ENCODE measurements at regions not wholly inside any gene's neighbourhood (a gene's known extent, or its start where the extent isn't known, plus 50 kb on each side); places are given as distances from the start of the nearest gene placed in this dataset.

DNA sequence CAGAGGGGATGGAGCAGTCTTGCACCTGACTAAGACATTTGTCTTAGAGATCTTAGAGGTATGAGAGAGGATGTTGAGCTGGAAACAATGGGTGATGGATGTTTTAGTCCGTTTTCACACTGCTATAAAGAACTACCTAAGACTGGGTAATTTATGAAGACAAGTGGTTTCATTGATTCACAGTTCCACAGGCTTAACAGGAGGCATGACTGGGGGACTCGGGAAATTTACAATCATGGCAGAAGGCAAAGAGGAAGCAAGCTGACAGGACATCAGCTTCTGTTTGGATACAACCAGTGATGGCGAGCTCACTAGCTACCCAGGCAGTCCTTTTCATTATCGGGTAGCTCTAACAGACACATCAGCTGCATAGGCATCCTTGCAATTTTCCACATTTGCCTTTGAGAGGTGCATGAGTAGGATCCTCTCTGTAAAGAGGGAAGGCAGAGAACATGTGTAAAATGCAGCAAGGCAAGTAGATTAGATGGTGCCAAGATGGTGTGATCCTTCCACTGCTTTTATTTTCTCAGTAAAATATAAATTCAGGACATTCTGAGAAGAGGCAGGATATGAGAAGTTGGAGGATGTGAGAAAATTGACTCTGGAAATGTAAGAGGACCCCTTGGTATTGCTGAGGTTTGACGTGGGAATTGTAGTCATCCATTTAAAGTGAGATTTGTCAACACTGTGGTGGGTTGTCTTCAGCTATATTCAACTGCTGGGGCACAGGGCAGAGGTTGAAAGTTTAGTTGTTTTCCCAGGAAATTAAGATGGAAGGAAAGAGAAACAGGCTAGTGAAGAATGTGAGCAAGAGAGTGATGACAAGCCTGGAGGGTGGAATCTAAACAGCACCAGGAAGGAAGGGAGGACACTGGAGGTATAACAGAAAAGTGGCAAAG, 1140.0 kb upstream of the AUTS2 start:
- TF ChIP-seq CTCF (conservative IDR thresholded peaks at IDR 0.05): no peak
- H3K27me3 Mint-ChIP-seq (ENCODE audit: low read depth): peaks cover 15% of the 10 kb centered on the region
- peak overlapping the region; percentile 14 for H3K27ac Mint-ChIP-seq (ENCODE audit: unreplicated experiment)
- no peak for DNase-seq (ENCODE audit: low read depth, low spot score)
- no peaks in the 10 kb centered on the region for H3K4me1 Mint-ChIP-seq
- peaks cover 5% of the 10 kb centered on the region for H3K9me3 Mint-ChIP-seq
- H3K36me3 Mint-ChIP-seq (ENCODE audit: low read depth): no peaks in the 10 kb centered on the region
- no peak overlapping the region for H3K4me3 Mint-ChIP-seq

GRCh38 chr7:68461430-68461829, 1136.8 kb upstream of the AUTS2 start:
- Mint-ChIP-seq H3K4me1 (no peaks in the 10 kb centered on the region), H3K27me3 (ENCODE audit: low read depth) (peaks cover 22% of the 10 kb centered on the region), H3K36me3 (ENCODE audit: low read depth) (no peaks in the 10 kb centered on the region), H3K27ac (ENCODE audit: unreplicated experiment) (no peak overlapping the region), H3K9me3 (peaks cover 5% of the 10 kb centered on the region), H3K4me3 (no peak overlapping the region)
- no peak for DNase-seq (ENCODE audit: low read depth, low spot score)
- no peak for TF ChIP-seq CTCF (conservative IDR thresholded peaks at IDR 0.05)

- H3K9me3 Mint-ChIP-seq: no peaks in the 10 kb centered on the region
- no peak overlapping the region for H3K27ac Mint-ChIP-seq (ENCODE audit: unreplicated experiment)
- DNase-seq (ENCODE audit: low read depth, low spot score): no peak
- no peak overlapping the region for H3K4me3 Mint-ChIP-seq
- no peak for TF ChIP-seq CTCF (conservative IDR thresholded peaks at IDR 0.05)
- H3K27me3 Mint-ChIP-seq (ENCODE audit: low read depth): peaks cover 21% of the 10 kb centered on the region
- no peaks in the 10 kb centered on the region for H3K36me3 Mint-ChIP-seq (ENCODE audit: low read depth)
- no peaks in the 10 kb centered on the region for H3K4me1 Mint-ChIP-seq
Observed at GRCh38 chr7:68470836-68471435, 1127.3 kb upstream of the AUTS2 start.

DNA sequence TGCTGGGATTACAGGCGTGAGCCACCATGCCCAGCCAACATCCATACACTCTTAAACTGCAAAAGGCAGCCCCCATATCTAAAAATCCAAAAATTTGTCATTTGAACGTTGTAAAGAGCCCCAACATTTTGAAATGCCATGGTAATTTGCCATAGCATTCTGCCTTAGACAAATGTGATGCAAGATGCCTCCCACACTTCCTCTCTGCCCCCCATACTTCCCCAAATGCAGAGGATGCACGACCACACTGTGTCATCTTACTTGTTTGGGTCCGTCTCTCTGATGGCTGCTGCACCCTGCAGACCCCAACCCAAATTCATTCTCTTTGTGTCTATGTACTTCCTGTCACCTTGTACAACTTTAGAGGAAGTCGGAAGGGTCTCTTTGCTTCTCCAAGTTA, 1125.6 kb upstream of the AUTS2 start:
- peaks cover 17% of the 10 kb centered on the region for H3K27me3 Mint-ChIP-seq (ENCODE audit: low read depth)
- H3K27ac Mint-ChIP-seq (ENCODE audit: unreplicated experiment): no peak overlapping the region
- H3K9me3 Mint-ChIP-seq: no peaks in the 10 kb centered on the region
- no peaks in the 10 kb centered on the region for H3K4me1 Mint-ChIP-seq
- H3K36me3 Mint-ChIP-seq (ENCODE audit: low read depth): no peaks in the 10 kb centered on the region
- DNase-seq (ENCODE audit: low read depth, low spot score): no peak
- H3K4me3 Mint-ChIP-seq: no peak overlapping the region
- TF ChIP-seq CTCF (conservative IDR thresholded peaks at IDR 0.05): no peak

DNA sequence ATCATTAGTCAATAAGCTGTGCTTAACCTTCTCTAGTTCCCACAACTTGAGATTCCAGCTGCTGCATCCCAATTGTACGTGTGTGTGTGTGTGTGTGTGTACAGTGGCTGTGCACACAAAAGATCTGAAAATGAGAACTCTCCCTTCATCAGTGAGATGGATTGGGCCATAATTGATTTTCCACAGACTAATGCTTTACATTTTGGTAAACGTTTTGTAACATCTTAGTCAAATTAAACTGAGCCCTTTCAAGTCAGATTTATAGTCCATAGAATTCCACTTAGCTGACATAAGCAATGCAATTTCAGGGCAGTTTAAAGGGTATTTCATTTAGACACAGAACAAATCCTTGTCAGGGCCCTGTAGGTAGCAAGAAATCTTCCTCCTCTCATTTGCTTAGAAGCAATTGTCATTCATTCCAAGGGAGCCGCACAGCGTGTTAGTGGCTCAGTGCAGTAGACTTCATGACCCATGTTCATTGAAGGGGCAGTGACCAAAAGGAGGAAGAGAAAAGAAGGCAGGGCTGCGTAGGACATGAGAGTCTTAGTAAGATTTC, 1123.5 kb upstream of the AUTS2 start:
- Mint-ChIP-seq H3K4me3 (no peak overlapping the region), H3K4me1 (no peaks in the 10 kb centered on the region), H3K36me3 (ENCODE audit: low read depth) (no peaks in the 10 kb centered on the region), H3K27ac (ENCODE audit: unreplicated experiment) (no peak overlapping the region), H3K27me3 (ENCODE audit: low read depth) (peaks cover 10% of the 10 kb centered on the region), H3K9me3 (peaks cover 3% of the 10 kb centered on the region)
- no peak for TF ChIP-seq CTCF (conservative IDR thresholded peaks at IDR 0.05)
- no peak for DNase-seq (ENCODE audit: low read depth, low spot score)
